Suprapubic skin (tissue), 4 donors: ENCODE measurements at regions not wholly inside any gene's neighbourhood (a gene's known extent, or its start where the extent isn't known, plus 50 kb on each side); places are given as distances from the start of the nearest gene placed in this dataset.

Source experiments
- DNase-seq, 2 donors: peaks; one replicate each; pipeline ENCODE4 v3.0.0-alpha.2; 2019; ENCODE audit warnings: low spot score in 2 of 2
- H3K27ac ChIP-seq: fragments of 200-600 bp; sonication (generic); one replicate; pipeline ENCODE4 v1.5.1; 2019
- H3K27me3 ChIP-seq: fragments of 200-600 bp; sonication (generic); one replicate; pipeline ENCODE4 v1.5.1; 2019
- H3K36me3 ChIP-seq: fragments of 200-600 bp; sonication (generic); one replicate; pipeline ENCODE4 v1.5.1; 2019
- H3K4me1 ChIP-seq: fragments of 200-600 bp; sonication (generic); one replicate; pipeline ENCODE4 v1.5.1; 2019
- H3K4me3 ChIP-seq: fragments of 200-600 bp; sonication (generic); one replicate; pipeline ENCODE4 v1.5.1; 2019; ENCODE audit warnings: mild to moderate bottlenecking
- H3K9me3 ChIP-seq: fragments of 200-600 bp; sonication (generic); one replicate; pipeline ENCODE4 v1.5.1; 2019
- EP300 ChIP-seq: sonication (generic); formaldehyde crosslinking; IDR thresholded peaks from one replicate; pipeline ENCODE4 v1.6.1; 2017; ENCODE audit warnings: antibody characterized with exemption
- POLR2A ChIP-seq, 2 donors: fragments of 450-650 bp; IDR thresholded peaks; one replicate each; pipeline ENCODE4 v1.6.1; 2017; ENCODE audit warnings: antibody characterized with exemption in 2 of 2, mild to moderate bottlenecking in 2 of 2, moderate library complexity in 2 of 2
- POLR2AphosphoS5 ChIP-seq, 3 donors: sonication (generic); formaldehyde crosslinking; IDR thresholded peaks; one replicate each; pipeline ENCODE4 v1.6.1; 2017; ENCODE audit warnings: antibody characterized with exemption in 3 of 3
- WGBS: methylation state at CpG from one replicate; pipeline ENCODE4 v1.1.5; 2018; 5-methylcytosine and 5-hydroxymethylcytosine counted together
- TF ChIP-seq, protein P1 (sequence below), 2 donors: fragments of 200-600 bp in 1 of 2; fragments of 450-650 bp in 1 of 2; sonication (generic) in 1 of 2; IDR thresholded peaks; one replicate each; pipeline ENCODE4 v1.5.1; 2016 to 2019; ENCODE audit warnings: antibody characterized with exemption in 2 of 2, mild to moderate bottlenecking in 1 of 2, moderate library complexity in 1 of 2

DNA sequence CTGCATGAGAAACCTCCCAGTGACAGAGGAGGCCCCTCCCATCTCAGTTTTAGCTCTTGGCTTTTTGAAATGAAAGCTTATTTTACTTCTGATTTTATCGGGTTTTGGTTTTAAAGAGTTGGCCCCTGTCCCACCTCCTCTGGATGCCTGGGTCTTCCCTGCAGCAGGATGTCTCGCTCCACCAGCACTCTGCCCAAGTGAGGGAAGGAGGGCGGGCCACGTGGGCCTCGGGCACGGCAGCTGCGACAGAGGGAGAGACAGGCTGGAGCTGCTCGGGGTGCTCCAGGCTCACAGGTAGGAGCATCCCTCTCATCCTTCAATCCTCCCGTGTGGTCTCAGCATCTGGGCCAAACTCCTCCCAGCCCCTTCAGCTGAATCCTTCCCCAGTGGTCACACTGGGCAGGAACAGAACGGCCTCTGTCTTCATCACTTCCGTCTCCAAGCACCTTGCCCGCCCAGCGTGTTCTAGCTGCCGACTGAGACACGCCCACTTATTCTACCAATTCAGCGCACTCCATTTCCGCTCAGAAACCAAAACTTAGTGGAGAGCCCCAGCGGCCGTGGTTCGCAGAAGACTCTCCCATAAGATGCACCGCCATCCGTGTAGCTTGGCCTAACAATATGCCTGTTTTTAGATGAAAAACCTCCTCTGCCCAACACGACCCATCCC is 222.9 kb downstream of the GLRX3 start:
- H3K27ac ChIP-seq: no peak overlapping the region
- no peak overlapping the region for H3K4me3 ChIP-seq
- H3K4me1 ChIP-seq: no peaks in the 10 kb centered on the region
- H3K9me3 ChIP-seq: no peaks in the 10 kb centered on the region
- H3K27me3 ChIP-seq: peaks cover 6% of the 10 kb centered on the region
- peak in 1 of 2 donors; percentile 64 for DNase-seq
- no peaks in the 10 kb centered on the region for H3K36me3 ChIP-seq
- no peak for TF ChIP-seq EP300
- TF ChIP-seq POLR2AphosphoS5 (IDR thresholded peaks at IDR 0.05): no peak
- TF ChIP-seq POLR2A (IDR thresholded peaks at IDR 0.05): no peak
- TF ChIP-seq, protein P1, sequence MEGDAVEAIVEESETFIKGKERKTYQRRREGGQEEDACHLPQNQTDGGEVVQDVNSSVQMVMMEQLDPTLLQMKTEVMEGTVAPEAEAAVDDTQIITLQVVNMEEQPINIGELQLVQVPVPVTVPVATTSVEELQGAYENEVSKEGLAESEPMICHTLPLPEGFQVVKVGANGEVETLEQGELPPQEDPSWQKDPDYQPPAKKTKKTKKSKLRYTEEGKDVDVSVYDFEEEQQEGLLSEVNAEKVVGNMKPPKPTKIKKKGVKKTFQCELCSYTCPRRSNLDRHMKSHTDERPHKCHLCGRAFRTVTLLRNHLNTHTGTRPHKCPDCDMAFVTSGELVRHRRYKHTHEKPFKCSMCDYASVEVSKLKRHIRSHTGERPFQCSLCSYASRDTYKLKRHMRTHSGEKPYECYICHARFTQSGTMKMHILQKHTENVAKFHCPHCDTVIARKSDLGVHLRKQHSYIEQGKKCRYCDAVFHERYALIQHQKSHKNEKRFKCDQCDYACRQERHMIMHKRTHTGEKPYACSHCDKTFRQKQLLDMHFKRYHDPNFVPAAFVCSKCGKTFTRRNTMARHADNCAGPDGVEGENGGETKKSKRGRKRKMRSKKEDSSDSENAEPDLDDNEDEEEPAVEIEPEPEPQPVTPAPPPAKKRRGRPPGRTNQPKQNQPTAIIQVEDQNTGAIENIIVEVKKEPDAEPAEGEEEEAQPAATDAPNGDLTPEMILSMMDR (IDR thresholded peaks at IDR 0.05): no peak
- 70% methylated on average over 22 of the region's 23 CpGs for WGBS

DNA sequence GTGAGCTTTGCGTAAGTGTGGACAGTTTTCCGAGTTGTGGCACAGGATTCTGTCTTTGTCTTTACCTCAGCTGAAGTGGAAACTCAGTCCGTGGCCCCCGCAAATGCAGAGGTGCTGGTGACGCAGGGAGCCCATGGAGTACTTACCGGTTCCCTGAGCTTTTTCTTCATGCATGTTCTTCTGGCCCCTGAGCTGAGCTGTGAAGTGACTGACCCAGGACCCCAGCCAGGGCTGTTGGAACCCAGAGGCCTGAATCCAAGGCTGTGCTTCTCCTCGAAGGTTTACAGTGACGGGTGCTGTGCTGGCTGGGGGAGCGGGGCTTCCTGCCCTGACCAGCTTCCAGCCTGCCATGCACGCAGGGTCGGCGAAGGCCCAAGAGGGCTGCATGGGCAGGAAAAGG is 223.5 kb downstream of the GLRX3 start:
- Histone ChIP-seq H3K27ac (no peak overlapping the region), H3K9me3 (no peaks in the 10 kb centered on the region), H3K4me1 (no peaks in the 10 kb centered on the region), H3K36me3 (no peaks in the 10 kb centered on the region), H3K27me3 (peaks cover 6% of the 10 kb centered on the region), H3K4me3 (no peak overlapping the region)
- peak in 1 of 2 donors; percentile 71 for DNase-seq
- TF ChIP-seq POLR2AphosphoS5 (IDR thresholded peaks at IDR 0.05) (no peak), EP300 (no peak), POLR2A (IDR thresholded peaks at IDR 0.05) (no peak)
- TF ChIP-seq, protein P1 (IDR thresholded peaks at IDR 0.05): no peak
- 88% methylated on average over 12 of the region's 12 CpGs for WGBS

DNA sequence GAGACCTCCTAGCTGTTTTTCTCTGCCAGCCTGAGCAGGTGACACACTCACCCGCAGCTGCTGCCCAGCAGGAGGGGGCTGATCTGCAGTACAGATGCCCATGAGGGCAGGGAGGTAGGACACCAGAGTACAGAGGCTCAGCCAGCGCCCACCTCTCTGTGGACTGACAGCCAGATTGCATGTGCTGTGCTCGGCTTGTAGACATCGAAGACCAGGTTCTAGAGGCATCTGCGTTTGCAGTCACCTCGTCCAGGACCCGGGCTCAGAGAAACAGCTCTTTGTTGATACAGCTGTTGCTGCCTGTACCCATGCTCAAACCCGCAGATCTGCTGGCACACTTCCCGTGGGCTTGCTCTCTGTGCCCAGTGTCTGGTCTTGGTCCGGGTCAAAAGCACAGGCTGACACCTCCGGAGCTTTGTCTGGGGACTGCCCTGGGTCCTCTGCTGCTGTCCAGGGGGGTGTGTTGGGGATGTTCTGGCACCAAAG is 224.7 kb downstream of the GLRX3 start:
- no peaks in the 10 kb centered on the region for H3K9me3 ChIP-seq
- no peaks in the 10 kb centered on the region for H3K36me3 ChIP-seq
- no peaks in the 10 kb centered on the region for H3K4me1 ChIP-seq
- peak in 1 of 2 donors; percentile 40 for DNase-seq
- no peak for TF ChIP-seq POLR2A (IDR thresholded peaks at IDR 0.05)
- TF ChIP-seq, protein P1 (IDR thresholded peaks at IDR 0.05): no peak
- no peak for TF ChIP-seq EP300
- no peak for TF ChIP-seq POLR2AphosphoS5 (IDR thresholded peaks at IDR 0.05)
- no CpG with 5 or more reads among the region's 11 CpGs for WGBS
- no peak overlapping the region for H3K4me3 ChIP-seq
- no peak overlapping the region for H3K27ac ChIP-seq
- H3K27me3 ChIP-seq: peaks cover 6% of the 10 kb centered on the region

DNA sequence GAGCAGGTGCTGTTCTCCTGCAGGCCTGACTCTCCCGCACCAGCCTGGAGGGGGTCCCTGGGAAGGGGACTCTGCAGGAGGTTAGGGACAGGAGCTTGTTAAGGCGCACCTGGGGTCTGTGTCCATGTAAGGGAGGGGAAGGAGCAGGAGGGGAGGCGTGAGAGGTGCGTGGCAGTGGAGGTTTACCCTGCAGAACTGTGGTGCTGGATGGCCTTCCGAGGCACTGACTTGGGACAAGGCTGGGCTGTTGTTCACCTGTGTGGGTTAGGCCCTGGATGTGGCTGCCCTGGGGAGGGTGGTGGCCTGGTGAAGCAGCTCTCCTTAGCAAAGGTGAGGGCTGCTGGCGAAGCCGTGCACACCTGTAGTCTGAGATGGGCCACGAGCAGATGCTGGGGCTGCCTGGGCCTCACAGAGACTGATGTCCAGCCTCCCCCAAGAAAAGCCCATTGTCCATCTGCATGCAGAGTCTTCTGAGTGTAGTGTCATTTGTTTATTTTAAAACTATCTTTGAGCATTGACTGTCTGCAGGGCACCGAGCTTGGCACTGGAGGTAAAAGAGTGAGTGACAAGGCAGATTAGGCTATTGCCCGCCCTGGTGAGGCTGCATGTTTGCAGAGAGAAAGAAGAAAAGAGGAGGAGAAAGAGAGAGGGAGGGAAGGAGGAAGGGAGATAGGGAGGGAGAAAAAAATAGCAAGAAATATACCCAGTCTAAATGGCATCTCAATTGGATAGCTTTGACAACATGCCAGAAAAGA is 225.3 kb downstream of the GLRX3 start:
- peak in 1 of 2 donors; percentile 66 for DNase-seq
- H3K36me3 ChIP-seq: no peaks in the 10 kb centered on the region
- 85% methylated on average over 9 of the region's 10 CpGs for WGBS
- no peak overlapping the region for H3K27ac ChIP-seq
- no peaks in the 10 kb centered on the region for H3K4me1 ChIP-seq
- TF ChIP-seq, protein P1 (IDR thresholded peaks at IDR 0.05): no peak
- TF ChIP-seq POLR2A (IDR thresholded peaks at IDR 0.05): no peak
- TF ChIP-seq POLR2AphosphoS5 (IDR thresholded peaks at IDR 0.05): no peak
- TF ChIP-seq EP300: no peak
- peaks cover 6% of the 10 kb centered on the region for H3K27me3 ChIP-seq
- no peak overlapping the region for H3K4me3 ChIP-seq
- no peaks in the 10 kb centered on the region for H3K9me3 ChIP-seq

DNA sequence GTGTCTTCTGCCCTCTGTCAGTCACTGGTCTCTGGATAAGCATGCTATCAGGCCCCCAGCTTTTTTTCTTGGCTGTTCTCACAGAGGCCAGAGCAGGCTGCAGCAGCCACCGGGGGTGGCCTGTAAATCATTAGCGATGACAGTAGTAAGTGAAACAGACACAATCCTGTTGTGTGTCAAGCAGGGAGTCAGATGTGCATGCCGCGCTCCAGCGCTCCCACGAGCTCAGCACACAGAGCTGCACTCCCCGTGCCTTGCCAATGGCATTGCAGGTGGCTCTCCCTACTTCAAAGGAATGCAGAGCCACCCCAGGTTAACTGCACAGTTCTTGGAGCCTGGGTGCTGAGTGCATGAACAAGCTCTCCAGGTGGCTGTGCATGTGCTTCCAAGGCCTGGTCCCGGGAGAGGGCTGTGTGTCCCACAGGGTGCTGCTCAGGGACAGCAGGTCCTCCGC is 226.1 kb downstream of the GLRX3 start:
- no peak for TF ChIP-seq POLR2AphosphoS5 (IDR thresholded peaks at IDR 0.05)
- no peak for TF ChIP-seq POLR2A (IDR thresholded peaks at IDR 0.05)
- TF ChIP-seq, protein P1 (IDR thresholded peaks at IDR 0.05): no peak
- TF ChIP-seq EP300: no peak
- WGBS: 37% methylated on average over 3 of the region's 9 CpGs
- peak in 1 of 2 donors; percentile 65 for DNase-seq

More for the DNA sequence above, 226.1 kb downstream of the GLRX3 start:
- H3K27me3 ChIP-seq: peaks cover 6% of the 10 kb centered on the region
- no peaks in the 10 kb centered on the region for H3K36me3 ChIP-seq
- no peaks in the 10 kb centered on the region for H3K9me3 ChIP-seq
- no peaks in the 10 kb centered on the region for H3K4me1 ChIP-seq
- H3K4me3 ChIP-seq: no peak overlapping the region
- H3K27ac ChIP-seq: no peak overlapping the region
